Endodermal cell (in vitro differentiated cells): ENCODE measurements at regions not wholly inside any gene's neighbourhood (a gene's known extent, or its start where the extent isn't known, plus 50 kb on each side); places are given as distances from the start of the nearest gene placed in this dataset.

Experiments
- DNase-seq: peaks from one replicate; pipeline ENCODE4 v3.0.0-alpha.2; 2017
- H3K27ac ChIP-seq: 2 replicates; pipeline ENCODE4 v1.5.1; 2013; ENCODE audit warnings: mild to moderate bottlenecking, low read depth, low read length, moderate library complexity
- H3K27me3 ChIP-seq: 2 replicates; pipeline ENCODE4 v1.6.1; 2013; ENCODE audit warnings: mild to moderate bottlenecking, low read length, moderate library complexity; ENCODE audit not compliant: insufficient read depth, control insufficient read depth, poor library complexity, severe bottlenecking
- H3K36me3 ChIP-seq: 2 replicates; pipeline ENCODE4 v1.7.0; 2013; ENCODE audit warnings: mild to moderate bottlenecking, low read length, moderate library complexity; ENCODE audit not compliant: control insufficient read depth, insufficient read depth
- H3K4me1 ChIP-seq: one replicate; pipeline ENCODE4 v1.7.0; 2013; ENCODE audit warnings: low read length; ENCODE audit not compliant: control insufficient read depth, insufficient read depth
- H3K4me3 ChIP-seq: 2 replicates; pipeline ENCODE4 v1.5.1; 2013; ENCODE audit warnings: mild to moderate bottlenecking, low read length, moderate library complexity
- H3K9ac ChIP-seq: 2 replicates; pipeline ENCODE4 v1.6.1; 2013; ENCODE audit warnings: mild to moderate bottlenecking, low read length, moderate library complexity; ENCODE audit not compliant: poor library complexity, severe bottlenecking; ENCODE audit errors: extremely low read depth
- H3K9me3 ChIP-seq: 2 replicates; pipeline ENCODE4 v1.6.1; 2013; ENCODE audit warnings: mild to moderate bottlenecking, low read length, moderate library complexity; ENCODE audit not compliant: control insufficient read depth
- H3K27ac Mint-ChIP-seq: 2 replicates; pipeline ENCODE4 v1.8.0; 2020; ENCODE audit warnings: mixed read lengths
- H3K27me3 Mint-ChIP-seq: 2 replicates; pipeline ENCODE4 v1.8.0; 2021; ENCODE audit warnings: mild to moderate bottlenecking, mixed read lengths; ENCODE audit not compliant: insufficient read depth
- H3K36me3 Mint-ChIP-seq: 2 replicates; pipeline ENCODE4 v1.8.0; 2020; ENCODE audit warnings: low read depth, mixed read lengths
- H3K4me1 Mint-ChIP-seq: 2 replicates; pipeline ENCODE4 v1.8.0; 2020; ENCODE audit warnings: mixed read lengths
- H3K4me3 Mint-ChIP-seq: 2 replicates; pipeline ENCODE4 v1.8.0; 2020; ENCODE audit warnings: mild to moderate bottlenecking, moderate library complexity, mixed read lengths
- H3K9me3 Mint-ChIP-seq: 2 replicates; pipeline ENCODE4 v1.8.0; 2020; ENCODE audit warnings: mild to moderate bottlenecking, mixed read lengths
- WGBS, 2 experiments: methylation state at CpG; one replicate each; pipeline versions ENCODE4 v1.1.5 to v1.1.7; 2013; ENCODE audit warnings: missing lambda C conversion rate in 2 of 2, mixed read lengths in 1 of 2; ENCODE audit not compliant: insufficient coverage in 1 of 2, insufficient read length in 1 of 2; 5-methylcytosine and 5-hydroxymethylcytosine counted together
- TF ChIP-seq, protein P1 (sequence below): fragments of 200-600 bp; sonication (generic); conservative IDR thresholded peaks from 2 replicates; pipeline ENCODE4 v1.5.0; 2021; ENCODE audit warnings: antibody characterized with exemption, mild to moderate bottlenecking

DNA sequence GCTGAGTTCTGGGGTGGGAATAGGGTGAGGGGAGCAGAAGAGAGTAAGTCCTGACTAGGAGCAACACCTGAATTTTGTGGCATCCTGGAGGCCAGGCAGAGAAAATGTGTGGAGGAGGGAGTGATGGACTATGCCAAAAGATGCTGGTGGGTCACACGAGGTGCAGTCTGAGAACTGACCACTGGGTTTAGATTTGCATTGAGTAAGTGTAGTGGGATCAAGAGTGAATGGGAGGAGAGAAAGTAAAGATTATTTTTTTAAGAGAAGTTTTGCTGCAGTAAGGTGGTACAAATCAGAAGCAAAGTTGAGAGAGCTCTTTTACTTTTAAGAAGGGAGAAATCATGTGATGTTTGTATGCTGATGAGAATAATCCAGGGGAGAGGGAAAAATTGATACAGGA, 405.1 kb downstream of the DLEU7 start:
- no peaks in the 10 kb centered on the region for H3K4me1 Mint-ChIP-seq
- H3K4me3 Mint-ChIP-seq, result no peak overlapping the region
- H3K4me3 ChIP-seq, result no peak overlapping the region
- TF ChIP-seq, protein P1, sequence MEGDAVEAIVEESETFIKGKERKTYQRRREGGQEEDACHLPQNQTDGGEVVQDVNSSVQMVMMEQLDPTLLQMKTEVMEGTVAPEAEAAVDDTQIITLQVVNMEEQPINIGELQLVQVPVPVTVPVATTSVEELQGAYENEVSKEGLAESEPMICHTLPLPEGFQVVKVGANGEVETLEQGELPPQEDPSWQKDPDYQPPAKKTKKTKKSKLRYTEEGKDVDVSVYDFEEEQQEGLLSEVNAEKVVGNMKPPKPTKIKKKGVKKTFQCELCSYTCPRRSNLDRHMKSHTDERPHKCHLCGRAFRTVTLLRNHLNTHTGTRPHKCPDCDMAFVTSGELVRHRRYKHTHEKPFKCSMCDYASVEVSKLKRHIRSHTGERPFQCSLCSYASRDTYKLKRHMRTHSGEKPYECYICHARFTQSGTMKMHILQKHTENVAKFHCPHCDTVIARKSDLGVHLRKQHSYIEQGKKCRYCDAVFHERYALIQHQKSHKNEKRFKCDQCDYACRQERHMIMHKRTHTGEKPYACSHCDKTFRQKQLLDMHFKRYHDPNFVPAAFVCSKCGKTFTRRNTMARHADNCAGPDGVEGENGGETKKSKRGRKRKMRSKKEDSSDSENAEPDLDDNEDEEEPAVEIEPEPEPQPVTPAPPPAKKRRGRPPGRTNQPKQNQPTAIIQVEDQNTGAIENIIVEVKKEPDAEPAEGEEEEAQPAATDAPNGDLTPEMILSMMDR, result peak; percentile 51
- no peak overlapping the region for H3K27ac Mint-ChIP-seq
- WGBS, 2 experiments, result 91 to 100% methylated on average over 1 of the region's 1 CpG
- no peak overlapping the region for H3K9ac ChIP-seq
- no peaks in the 10 kb centered on the region for H3K9me3 ChIP-seq
- no peak overlapping the region for H3K27ac ChIP-seq
- no peaks in the 10 kb centered on the region for H3K27me3 Mint-ChIP-seq
- no peak for DNase-seq
- H3K4me1 ChIP-seq, result no peaks in the 10 kb centered on the region
- no peaks in the 10 kb centered on the region for H3K27me3 ChIP-seq
- no peaks in the 10 kb centered on the region for H3K36me3 ChIP-seq
- H3K36me3 Mint-ChIP-seq, result no peaks in the 10 kb centered on the region
- no peaks in the 10 kb centered on the region for H3K9me3 Mint-ChIP-seq

DNA sequence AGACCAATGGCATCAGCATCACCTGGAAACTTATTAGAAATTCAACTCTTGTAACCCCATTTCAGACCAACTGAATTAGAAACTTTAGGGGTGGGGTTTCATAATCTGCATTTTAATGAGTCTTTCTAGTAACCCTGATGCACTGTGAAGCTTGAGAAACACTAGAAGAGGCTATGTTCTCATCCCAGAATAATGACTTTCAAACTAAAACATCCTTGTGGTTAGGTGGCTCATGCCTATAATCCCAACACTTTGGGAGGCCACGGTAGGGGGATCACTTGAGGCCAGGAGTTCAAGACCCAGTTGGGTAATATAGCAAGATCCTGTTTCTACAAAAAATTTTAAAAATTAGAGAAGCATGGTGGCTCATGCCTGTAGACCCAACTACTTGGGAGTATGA, 402.4 kb downstream of the DLEU7 start:
- Histone ChIP-seq H3K4me3 (no peak overlapping the region), H3K9me3 (no peaks in the 10 kb centered on the region), H3K36me3 (no peaks in the 10 kb centered on the region), H3K27ac (no peak overlapping the region), H3K9ac (no peak overlapping the region), H3K27me3 (no peaks in the 10 kb centered on the region), H3K4me1 (no peaks in the 10 kb centered on the region)
- 89% methylated on average over 1 of the region's 1 CpG; no CpG with 5 or more reads in 1 of the 2 experiments for WGBS, 2 experiments
- no peaks in the 10 kb centered on the region for H3K9me3 Mint-ChIP-seq
- no peaks in the 10 kb centered on the region for H3K36me3 Mint-ChIP-seq
- H3K4me1 Mint-ChIP-seq, result peaks cover 13% of the 10 kb centered on the region
- no peaks in the 10 kb centered on the region for H3K27me3 Mint-ChIP-seq
- TF ChIP-seq, protein P1, result no peak
- no peak for DNase-seq
- H3K4me3 Mint-ChIP-seq, result no peak overlapping the region
- no peak overlapping the region for H3K27ac Mint-ChIP-seq

DNA sequence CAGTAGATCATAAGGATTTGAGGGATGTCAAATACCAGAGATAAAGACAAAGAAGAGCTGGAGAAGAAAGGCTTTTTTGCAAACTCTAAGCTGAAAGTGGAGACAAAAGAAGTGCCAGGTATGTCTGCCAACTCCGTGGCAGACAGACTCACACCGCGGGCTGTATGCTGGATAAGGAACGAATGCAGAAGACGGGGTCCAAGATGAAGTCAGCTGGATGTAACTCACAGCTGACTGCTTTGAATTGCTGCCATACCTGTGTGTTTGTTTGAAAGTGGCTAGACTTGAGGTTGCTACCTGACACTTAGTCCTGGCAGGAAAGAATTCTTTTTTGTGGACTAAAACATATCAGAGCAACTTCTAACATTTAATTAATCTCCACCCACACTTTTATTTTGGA, 398.8 kb downstream of the DLEU7 start:
- Histone ChIP-seq H3K27me3 (no peaks in the 10 kb centered on the region), H3K27ac (no peak overlapping the region), H3K4me1 (no peaks in the 10 kb centered on the region), H3K9ac (no peak overlapping the region), H3K9me3 (peaks cover 5% of the 10 kb centered on the region), H3K36me3 (no peaks in the 10 kb centered on the region), H3K4me3 (no peak overlapping the region)
- TF ChIP-seq, protein P1, result no peak
- Mint-ChIP-seq H3K36me3 (no peaks in the 10 kb centered on the region), H3K9me3 (no peaks in the 10 kb centered on the region), H3K27ac (no peak overlapping the region), H3K4me3 (no peak overlapping the region), H3K27me3 (no peaks in the 10 kb centered on the region), H3K4me1 (peaks cover 26% of the 10 kb centered on the region)
- 58 to 64% methylated on average over 3 to 5 of the region's 5 CpGs for WGBS, 2 experiments
- peak; percentile 53 for DNase-seq
